HUES6 (cell line): ENCODE measurements at regions not wholly inside any gene's neighbourhood (a gene's known extent, or its start where the extent isn't known, plus 50 kb on each side); places are given as distances from the start of the nearest gene placed in this dataset.

Experiments used
- H3K27ac ChIP-seq: 2 replicates; pipeline ENCODE4 v1.7.0; 2013; ENCODE audit warnings: low read depth, mild to moderate bottlenecking, low read length, inconsistent platforms
- H3K27me3 ChIP-seq: 2 replicates; pipeline ENCODE4 v1.6.1; 2013; ENCODE audit warnings: low read length; ENCODE audit not compliant: control insufficient read depth, insufficient read depth
- H3K36me3 ChIP-seq: 2 replicates; pipeline ENCODE4 v1.6.1; 2013; ENCODE audit warnings: low read length; ENCODE audit not compliant: control insufficient read depth, insufficient read depth
- H3K4me1 ChIP-seq: 2 replicates; pipeline ENCODE4 v1.6.1; 2013; ENCODE audit warnings: low read length; ENCODE audit not compliant: control insufficient read depth, insufficient read depth
- H3K4me3 ChIP-seq: 2 replicates; pipeline ENCODE4 v1.5.1; 2013; ENCODE audit warnings: low read depth, low read length
- H3K9ac ChIP-seq: one replicate; pipeline ENCODE4 v1.6.1; 2013; ENCODE audit warnings: mild to moderate bottlenecking, low read length
- H3K9me3 ChIP-seq: 2 replicates; pipeline ENCODE4 v1.6.1; 2013; ENCODE audit warnings: low read depth, low read length; ENCODE audit not compliant: control insufficient read depth, insufficient read depth

DNA sequence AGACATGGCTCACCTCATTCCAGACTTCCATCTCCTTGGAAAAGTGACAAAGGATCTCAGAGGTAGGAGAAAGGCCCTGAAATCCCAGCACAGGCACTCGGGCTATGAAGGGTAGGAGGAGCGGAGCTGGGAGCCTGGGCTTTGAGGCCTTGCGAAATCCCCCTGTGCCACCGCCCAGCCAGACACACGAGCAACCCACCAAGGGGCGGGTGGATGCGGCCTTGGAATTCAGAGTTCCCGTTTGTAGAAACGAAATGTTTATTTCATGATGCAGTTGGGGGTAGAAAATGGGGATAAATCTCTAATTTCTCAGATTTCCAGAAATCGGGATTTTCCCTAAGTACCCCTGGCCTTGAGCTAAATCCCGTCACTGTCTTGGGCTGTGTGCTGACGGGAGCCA, 177.1 kb upstream of the HDAC4 start:
- Histone ChIP-seq H3K27me3 (no peaks in the 10 kb centered on the region), H3K9ac (no peak overlapping the region), H3K9me3 (peaks cover 10% of the 10 kb centered on the region), H3K4me1 (no peaks in the 10 kb centered on the region), H3K27ac (no peak overlapping the region), H3K4me3 (no peak overlapping the region), H3K36me3 (no peaks in the 10 kb centered on the region)

DNA sequence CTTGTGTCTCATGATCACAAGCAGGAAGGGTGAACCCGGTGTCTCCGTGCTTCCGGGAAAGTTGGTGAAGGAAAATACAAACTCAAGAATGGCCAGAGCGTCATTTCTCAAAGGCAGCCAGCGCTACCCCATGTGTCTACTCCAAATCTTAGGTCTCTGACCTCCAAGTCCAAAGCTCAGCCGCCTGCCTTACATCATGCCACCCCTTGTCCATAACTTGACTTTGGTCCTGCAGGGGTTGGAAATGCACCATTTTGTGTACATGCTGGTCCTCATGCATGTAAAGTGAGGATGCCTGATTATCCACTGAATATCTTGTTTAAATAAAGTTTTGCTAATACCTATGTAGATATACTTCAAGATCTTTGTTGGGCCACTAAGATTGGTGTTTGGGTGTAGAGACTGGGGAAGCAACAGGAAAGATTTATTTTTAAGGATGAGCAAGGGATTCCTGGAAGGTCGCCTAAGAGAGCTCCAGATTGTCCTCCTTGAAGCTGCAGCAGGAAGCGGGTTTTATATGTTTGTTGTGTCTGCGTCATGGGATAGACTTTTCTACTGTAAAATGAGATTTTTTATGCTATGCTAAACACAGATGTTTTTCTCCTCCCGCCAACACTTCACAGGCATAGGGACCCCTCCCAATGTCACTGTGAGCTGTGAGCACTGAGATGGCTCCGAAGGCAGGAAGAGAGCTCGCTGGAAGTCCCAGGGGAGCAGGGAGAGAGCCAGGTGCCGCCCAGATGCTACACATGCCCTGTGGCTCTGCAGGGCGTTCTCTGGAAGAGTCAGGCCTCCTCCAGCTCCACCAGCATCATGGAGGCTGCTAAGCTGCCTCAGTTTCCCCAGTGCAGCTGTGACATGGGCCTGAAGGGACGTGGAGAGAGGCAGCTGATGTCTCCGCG, 176.2 kb upstream of the HDAC4 start:
- H3K27ac ChIP-seq = no peak overlapping the region
- no peaks in the 10 kb centered on the region for H3K27me3 ChIP-seq
- no peaks in the 10 kb centered on the region for H3K36me3 ChIP-seq
- H3K9me3 ChIP-seq = peaks cover 10% of the 10 kb centered on the region
- H3K4me3 ChIP-seq = no peak overlapping the region
- H3K4me1 ChIP-seq = no peaks in the 10 kb centered on the region
- H3K9ac ChIP-seq = no peak overlapping the region

DNA sequence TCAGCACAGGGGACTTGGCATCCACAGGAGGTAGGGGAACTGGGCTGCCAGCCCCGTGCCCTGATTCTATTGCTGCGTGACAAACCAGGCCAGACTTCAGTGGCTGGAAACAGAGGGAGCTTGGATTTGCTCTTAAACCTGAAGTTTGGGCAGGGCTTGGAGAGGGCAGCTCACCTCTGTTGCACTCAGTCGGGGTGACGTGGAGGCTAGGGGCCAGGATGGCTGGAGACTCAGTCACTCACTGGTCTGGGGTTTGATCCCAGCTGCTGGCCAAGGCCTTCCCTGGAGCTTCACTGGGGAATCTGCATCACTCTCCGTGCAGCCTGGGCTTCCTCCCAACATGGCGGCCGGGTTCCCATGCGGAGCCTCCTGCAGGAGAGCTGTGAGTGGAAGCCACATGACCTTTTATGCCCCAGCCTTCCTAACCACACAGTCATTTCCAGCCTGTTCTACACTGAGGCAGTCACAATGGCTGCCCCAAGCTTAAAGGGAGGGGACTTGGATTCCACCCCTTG, 175.2 kb upstream of the HDAC4 start:
- Histone ChIP-seq H3K4me1 (no peaks in the 10 kb centered on the region), H3K27me3 (no peaks in the 10 kb centered on the region), H3K4me3 (no peak overlapping the region), H3K36me3 (no peaks in the 10 kb centered on the region), H3K9ac (no peak overlapping the region), H3K9me3 (peaks cover 10% of the 10 kb centered on the region), H3K27ac (no peak overlapping the region)

DNA sequence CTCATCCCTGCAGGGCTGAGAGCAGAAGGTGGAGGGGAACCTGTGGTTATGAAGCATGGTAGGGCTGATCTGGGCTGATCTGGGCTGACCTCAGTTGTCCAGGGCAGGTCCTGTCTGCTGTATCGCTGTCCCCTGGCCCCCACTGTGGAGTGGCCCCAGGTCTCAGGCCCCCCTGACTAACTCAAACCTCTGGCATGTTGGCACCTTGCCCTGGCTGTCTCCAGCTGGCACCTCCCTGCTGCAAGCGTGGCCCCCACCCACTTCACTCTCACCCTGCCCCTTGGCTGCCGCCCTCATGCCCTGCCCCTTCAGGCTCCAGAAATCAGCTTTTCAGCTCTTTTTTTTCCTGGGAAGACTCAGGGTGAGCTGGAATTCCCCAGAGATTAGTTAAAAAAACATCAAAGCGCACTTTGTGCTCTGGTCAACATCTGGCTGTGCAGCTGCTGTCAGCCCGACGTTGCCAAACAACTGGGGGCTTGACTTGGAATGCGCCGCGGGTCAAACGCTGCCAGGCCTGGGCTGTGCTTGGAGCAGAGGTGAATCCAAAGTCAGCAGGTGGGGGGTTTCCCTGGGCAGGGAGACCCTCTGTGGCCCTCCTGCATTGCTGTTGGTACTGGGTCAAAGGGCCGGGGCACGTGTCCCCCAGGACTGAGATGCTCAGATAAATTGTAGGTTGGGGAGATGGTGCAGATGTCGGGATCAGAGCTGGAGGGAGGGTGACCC, 173.8 kb upstream of the HDAC4 start:
- Histone ChIP-seq H3K27me3 (no peaks in the 10 kb centered on the region), H3K36me3 (no peaks in the 10 kb centered on the region)

DNA sequence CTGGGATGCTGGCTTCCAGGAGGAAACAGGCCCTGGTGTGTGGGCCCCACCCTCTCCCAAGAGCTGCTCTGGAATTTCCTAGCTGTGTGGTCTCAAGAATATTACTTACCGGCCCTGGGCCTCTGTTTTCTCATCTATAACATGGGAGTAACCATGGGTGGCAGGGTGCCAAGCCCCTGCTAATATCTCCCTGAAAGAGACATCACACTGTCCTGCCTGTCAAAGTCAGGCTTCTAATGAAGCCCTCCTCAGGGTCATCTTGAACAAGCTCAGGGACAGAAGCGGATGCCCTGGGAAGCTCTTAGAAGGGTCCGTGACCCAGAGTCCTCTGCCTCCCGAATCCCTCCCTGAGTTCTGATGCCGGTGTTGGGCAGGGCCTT, 173.2 kb upstream of the HDAC4 start:
- H3K9ac ChIP-seq = no peak overlapping the region
- no peaks in the 10 kb centered on the region for H3K4me1 ChIP-seq
- no peak overlapping the region for H3K4me3 ChIP-seq
- H3K9me3 ChIP-seq = peaks cover 10% of the 10 kb centered on the region
- H3K27ac ChIP-seq = no peak overlapping the region
- no peaks in the 10 kb centered on the region for H3K27me3 ChIP-seq
- no peaks in the 10 kb centered on the region for H3K36me3 ChIP-seq

More for the DNA sequence above, 173.8 kb upstream of the HDAC4 start:
- Histone ChIP-seq H3K27ac (no peak overlapping the region), H3K9ac (no peak overlapping the region), H3K9me3 (peaks cover 10% of the 10 kb centered on the region), H3K4me3 (no peak overlapping the region), H3K4me1 (no peaks in the 10 kb centered on the region)

DNA sequence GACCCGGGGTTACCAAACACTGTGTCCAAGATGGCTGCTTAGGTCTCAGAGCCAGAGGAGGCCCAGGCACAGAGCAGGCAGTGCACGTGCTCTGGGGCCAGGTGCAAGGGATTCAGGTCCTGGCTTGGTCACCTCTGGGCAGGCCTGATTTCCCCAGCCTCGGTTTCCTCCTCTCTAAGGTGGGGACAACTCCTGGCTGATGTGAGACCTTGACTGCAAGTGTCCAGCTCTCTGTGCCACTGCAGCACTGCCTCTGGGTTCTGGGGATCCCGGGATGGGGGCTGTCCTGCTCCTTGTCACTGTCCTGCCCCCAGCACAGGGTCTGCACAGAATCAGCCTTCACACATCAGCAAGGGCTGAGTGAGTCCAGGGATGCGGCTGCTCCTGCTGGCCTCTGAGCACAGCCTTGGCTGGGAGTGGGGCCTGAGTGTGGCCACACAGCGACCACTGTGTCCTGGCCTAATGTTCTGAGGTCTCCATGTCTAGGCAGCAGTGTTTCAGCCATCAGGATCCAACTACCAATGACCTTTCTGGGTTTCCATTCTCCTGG, 170.2 kb upstream of the HDAC4 start:
- Histone ChIP-seq H3K9me3 (peaks cover 8% of the 10 kb centered on the region), H3K4me1 (no peaks in the 10 kb centered on the region; the same call in 1 of the 2 replicates), H3K9ac (no peak overlapping the region), H3K4me3 (no peak overlapping the region), H3K36me3 (no peaks in the 10 kb centered on the region), H3K27ac (no peak overlapping the region), H3K27me3 (no peaks in the 10 kb centered on the region)

DNA sequence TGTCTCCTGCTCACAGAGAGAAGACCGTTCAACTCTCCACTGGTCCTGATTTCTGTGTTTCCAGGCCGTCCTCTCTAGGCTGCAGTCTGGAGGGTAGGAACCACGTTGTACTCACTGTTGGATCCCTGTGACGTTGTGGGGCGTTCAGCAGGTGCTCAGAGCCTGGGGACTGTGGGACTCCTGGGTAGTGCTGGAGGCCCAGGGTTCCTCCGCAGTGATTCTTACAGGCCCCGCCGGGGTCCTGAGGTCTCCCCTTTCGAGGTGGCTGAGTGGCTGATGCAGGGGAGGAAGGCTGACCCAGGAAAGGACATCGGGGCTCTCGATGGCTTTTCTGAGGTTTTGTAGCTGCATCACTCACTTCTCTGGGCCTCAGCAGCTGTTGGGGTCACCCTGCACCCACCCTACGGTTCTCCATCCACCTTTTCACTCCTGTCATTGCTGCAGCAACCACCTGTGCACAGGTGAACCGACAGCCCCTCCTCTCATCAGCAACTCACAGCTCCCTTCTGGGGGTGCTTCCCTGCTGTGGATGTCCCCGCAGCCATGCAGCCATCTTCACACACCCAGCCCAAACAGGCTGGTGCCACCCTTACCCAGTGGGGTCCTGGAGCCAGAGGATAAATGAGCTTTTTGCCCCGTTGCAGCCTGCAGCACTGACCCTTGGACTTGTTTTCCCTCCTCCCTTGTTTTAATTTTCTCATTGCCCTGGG, 169.6 kb upstream of the HDAC4 start:
- Histone ChIP-seq H3K27ac (no peak overlapping the region), H3K9me3 (peaks cover 5% of the 10 kb centered on the region; the same call in 1 of the 2 replicates), H3K4me1 (no peaks in the 10 kb centered on the region; the same call in 1 of the 2 replicates), H3K9ac (no peak overlapping the region), H3K4me3 (no peak overlapping the region), H3K27me3 (no peaks in the 10 kb centered on the region), H3K36me3 (no peaks in the 10 kb centered on the region)

DNA sequence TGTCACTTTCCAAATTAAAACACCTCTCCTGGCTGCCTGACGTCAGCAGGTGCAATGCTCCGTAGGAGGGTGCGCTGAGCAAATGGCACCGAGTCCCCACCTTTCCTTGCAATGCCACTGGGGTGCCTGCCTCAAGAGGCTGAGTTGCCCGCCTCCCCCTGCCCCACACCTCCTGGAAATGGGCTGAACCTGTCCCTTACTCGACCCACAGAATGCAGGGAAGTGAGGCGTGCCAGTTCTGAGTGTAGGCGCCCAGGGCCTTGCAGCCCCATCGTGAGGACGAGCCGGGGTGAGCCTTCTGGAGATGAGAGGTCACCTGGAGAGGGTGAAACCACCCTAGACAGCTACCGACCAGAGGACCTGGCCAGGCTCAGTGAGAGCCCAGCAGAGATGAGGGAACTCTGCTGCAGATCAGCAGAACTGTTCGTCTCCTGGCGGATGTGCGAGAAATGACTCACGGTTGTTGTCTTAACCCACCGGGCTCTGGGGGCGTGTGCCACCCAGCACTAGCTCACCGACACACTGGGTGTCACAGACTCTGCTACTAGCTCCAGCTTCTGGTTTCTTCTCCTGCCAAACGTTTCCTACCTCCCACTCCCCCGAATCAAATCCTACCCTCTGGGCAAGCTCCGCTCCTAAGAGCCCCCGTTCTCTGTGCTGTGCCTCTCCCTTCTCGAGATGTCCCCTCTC, 168.7 kb upstream of the HDAC4 start:
- no peaks in the 10 kb centered on the region for H3K27me3 ChIP-seq

DNA sequence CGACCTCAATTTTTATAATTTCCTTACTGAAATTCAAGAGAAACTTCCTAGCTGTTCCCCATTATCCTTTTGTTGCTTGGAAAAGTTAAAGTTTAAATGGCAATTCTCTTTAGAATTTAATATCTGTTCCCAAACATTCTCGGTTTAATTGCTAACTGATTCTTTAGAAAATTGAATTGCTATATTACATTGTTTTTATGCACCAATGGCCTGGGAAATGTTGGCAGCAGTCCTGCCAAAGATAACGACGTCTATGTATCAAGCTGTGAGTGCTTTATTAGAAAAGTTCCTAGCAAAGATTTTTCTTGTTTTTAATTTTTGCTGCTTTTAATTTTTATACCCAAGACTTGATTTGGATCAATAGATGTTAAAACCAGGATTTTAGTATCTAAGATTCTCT, 167.8 kb upstream of the HDAC4 start:
- no peaks in the 10 kb centered on the region; the same call in 1 of the 2 replicates for H3K4me1 ChIP-seq
- no peaks in the 10 kb centered on the region for H3K27me3 ChIP-seq
- no peak overlapping the region for H3K27ac ChIP-seq
- no peak overlapping the region for H3K4me3 ChIP-seq
- H3K9me3 ChIP-seq = peaks cover 6% of the 10 kb centered on the region; the same call in 1 of the 2 replicates
- no peaks in the 10 kb centered on the region for H3K36me3 ChIP-seq
- no peak overlapping the region for H3K9ac ChIP-seq

More for the DNA sequence above, 168.7 kb upstream of the HDAC4 start:
- no peaks in the 10 kb centered on the region for H3K36me3 ChIP-seq
- H3K4me1 ChIP-seq = no peaks in the 10 kb centered on the region; the same call in 1 of the 2 replicates
- H3K9ac ChIP-seq = no peak overlapping the region
- H3K9me3 ChIP-seq = peaks cover 6% of the 10 kb centered on the region; the same call in 1 of the 2 replicates
- no peak overlapping the region for H3K4me3 ChIP-seq
- no peak overlapping the region for H3K27ac ChIP-seq

DNA sequence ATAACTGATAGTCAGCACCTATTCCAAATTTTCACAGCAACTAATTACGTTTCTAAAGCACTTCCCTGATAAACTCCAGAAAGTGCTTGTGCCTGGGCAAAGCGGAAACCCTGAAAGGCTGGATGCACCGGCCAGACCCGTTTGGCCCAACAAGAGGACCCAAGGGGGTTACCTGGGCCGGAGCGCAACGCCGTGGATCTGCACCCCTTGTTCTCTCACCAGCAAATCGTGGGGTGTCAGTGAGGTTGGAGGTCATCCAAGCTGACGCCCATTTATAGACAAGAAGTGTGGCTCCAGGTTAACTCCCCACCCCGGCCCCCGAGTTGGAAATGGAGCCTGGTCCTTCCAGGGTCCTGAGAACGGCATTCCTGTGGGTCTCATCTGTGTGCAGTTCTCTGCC, 167.0 kb upstream of the HDAC4 start:
- H3K27me3 ChIP-seq = no peaks in the 10 kb centered on the region
- H3K4me3 ChIP-seq = no peak overlapping the region
- H3K4me1 ChIP-seq = no peaks in the 10 kb centered on the region; the same call in 1 of the 2 replicates
- no peak overlapping the region for H3K27ac ChIP-seq
- H3K9ac ChIP-seq = no peak overlapping the region
- H3K36me3 ChIP-seq = no peaks in the 10 kb centered on the region
- peaks cover 6% of the 10 kb centered on the region; the same call in 1 of the 2 replicates for H3K9me3 ChIP-seq
